ENCODE measurements at regions not wholly inside any gene's neighbourhood (a gene's known extent, or its start where the extent isn't known, plus 50 kb on each side); places are given as distances from the start of the nearest gene placed in this dataset.

DNA sequence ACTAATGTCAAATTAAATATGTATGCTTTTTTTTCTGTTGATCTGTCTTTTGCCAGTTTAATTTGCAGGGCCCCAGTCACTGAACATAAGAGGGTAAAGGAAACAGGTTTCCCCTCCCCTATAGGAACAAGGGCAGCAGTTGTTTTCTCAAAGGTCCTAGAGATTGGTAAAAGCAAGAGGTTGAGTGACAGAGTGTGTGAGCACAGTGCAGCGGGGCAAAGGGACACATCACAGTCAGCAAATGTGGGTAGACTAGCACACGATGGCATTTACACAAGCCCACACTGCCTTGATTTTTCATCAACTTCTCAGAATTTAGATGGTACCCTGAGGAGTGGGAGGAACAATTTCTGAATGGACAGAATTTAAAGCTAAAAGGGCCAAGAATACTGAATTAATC is 138.7 kb upstream of the MYLIP start:
- H3K4me3 ChIP-seq (replicated peaks; ENCODE audit: low read depth, low read length): no peak overlapping the region
- DNase-seq (ENCODE audit: extremely low read depth, low read depth): no peak
- TF ChIP-seq, protein P1, sequence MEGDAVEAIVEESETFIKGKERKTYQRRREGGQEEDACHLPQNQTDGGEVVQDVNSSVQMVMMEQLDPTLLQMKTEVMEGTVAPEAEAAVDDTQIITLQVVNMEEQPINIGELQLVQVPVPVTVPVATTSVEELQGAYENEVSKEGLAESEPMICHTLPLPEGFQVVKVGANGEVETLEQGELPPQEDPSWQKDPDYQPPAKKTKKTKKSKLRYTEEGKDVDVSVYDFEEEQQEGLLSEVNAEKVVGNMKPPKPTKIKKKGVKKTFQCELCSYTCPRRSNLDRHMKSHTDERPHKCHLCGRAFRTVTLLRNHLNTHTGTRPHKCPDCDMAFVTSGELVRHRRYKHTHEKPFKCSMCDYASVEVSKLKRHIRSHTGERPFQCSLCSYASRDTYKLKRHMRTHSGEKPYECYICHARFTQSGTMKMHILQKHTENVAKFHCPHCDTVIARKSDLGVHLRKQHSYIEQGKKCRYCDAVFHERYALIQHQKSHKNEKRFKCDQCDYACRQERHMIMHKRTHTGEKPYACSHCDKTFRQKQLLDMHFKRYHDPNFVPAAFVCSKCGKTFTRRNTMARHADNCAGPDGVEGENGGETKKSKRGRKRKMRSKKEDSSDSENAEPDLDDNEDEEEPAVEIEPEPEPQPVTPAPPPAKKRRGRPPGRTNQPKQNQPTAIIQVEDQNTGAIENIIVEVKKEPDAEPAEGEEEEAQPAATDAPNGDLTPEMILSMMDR (IDR thresholded peaks at IDR 0.05; ENCODE audit: low read depth, low read length, missing control alignments): no peak

DNA sequence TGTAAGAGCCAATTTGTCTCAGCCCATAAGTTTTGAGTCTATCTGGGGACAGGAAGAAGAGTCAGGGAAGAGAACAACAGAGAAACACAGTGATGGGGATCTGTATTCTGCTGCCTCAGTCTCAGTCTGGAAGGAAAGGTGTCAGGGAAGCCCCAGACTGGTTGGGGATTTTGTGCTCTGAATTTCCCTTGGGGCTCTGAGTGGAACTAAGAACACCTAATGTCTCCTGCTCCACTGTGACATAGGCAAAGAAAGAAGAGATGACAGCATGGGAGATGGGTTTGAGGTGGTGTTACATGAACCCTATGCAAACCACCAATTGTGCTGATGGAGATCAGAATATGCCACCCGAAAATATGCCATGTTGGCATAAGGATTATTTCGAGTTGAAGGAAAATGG is 139.5 kb upstream of the MYLIP start:
- no peak overlapping the region for H3K4me3 ChIP-seq (replicated peaks; ENCODE audit: low read depth, low read length)
- no peak for DNase-seq (ENCODE audit: extremely low read depth, low read depth)
- TF ChIP-seq, protein P1 (IDR thresholded peaks at IDR 0.05; ENCODE audit: low read depth, low read length, missing control alignments): no peak

DNA sequence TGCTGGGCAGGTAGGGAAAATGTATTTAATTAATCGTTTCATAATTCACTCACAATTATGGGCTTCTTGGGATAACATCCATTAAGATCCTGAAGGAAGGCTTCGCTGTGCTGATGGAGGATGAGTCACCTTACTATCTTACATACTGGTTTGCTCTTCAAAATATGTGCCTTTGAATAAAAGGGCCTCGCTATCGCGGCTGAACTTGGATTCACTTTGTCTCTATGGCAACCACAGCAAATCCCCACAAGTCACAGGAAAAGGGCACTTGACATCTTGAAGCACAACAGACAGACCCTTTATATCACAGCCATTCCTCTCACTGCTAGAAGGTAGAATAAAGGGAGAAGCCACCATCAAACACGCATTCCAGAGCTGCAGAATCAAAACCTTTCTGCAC is 141.3 kb upstream of the MYLIP start:
- no peak overlapping the region for H3K4me3 ChIP-seq (replicated peaks; ENCODE audit: low read depth, low read length)
- no peak for DNase-seq (ENCODE audit: extremely low read depth, low read depth)
- TF ChIP-seq, protein P1 (IDR thresholded peaks at IDR 0.05; ENCODE audit: low read depth, low read length, missing control alignments): no peak

DNA sequence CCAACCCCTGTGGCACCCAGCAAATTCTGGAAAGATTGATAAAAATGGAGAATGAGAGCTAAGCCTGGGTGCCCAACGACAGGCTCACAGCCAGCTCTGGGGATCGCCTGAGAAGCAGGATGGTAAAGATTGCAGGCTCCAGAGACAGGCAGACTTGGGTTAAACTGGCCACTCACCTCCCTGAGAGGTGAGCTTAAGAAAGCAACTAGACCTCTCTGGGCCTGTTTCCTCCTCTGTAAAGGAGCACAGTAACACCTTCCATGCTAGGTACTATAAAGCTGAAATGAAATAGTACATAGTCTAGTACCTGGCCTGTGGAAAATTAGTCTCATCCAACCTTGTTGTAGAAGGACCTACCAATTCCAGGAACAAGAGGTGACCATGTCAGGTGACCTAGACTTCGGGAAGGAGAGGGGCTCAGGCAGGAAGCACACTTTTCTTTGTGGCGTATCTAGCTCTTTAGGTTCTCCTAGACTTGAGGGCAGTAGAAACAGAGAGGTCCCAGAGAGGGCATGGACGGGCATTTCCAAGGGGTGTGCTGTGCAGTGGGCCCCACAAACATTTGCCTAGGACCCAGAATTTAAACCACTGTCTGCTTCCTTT is 142.8 kb upstream of the MYLIP start:
- H3K4me3 ChIP-seq (replicated peaks; ENCODE audit: low read depth, low read length): no peak overlapping the region
- TF ChIP-seq, protein P1 (IDR thresholded peaks at IDR 0.05; ENCODE audit: low read depth, low read length, missing control alignments): no peak
- DNase-seq (ENCODE audit: extremely low read depth, low read depth): no peak

DNA sequence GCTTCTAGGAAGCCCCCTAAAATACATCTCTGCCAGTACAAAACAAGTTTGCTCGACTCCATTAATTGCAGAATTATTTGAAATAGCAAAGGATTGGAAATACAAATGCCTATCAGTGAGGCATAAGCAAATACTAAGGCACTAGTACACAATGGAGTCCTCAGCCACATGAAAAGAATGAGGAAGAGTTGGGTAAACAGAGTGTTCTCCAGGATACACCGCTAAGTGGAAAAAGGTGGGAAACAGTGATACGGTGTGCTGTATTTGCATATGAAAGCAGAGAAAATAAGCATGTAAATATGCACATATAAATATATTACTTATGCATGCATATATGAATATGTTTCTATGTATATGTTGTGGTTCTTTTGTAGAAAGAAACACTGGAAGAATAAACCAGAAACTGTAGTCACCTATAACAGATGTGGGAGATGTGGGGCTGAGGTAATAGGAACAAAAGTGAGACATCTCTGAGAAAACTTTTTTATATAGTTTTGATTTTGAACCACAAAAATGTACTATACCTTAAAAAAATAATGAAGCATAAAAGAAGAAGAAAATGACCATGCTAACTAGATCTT is 143.4 kb upstream of the MYLIP start:
- TF ChIP-seq, protein P1 (IDR thresholded peaks at IDR 0.05; ENCODE audit: low read depth, low read length, missing control alignments): no peak
- no peak for DNase-seq (ENCODE audit: extremely low read depth, low read depth)
- no peak overlapping the region for H3K4me3 ChIP-seq (replicated peaks; ENCODE audit: low read depth, low read length)

DNA sequence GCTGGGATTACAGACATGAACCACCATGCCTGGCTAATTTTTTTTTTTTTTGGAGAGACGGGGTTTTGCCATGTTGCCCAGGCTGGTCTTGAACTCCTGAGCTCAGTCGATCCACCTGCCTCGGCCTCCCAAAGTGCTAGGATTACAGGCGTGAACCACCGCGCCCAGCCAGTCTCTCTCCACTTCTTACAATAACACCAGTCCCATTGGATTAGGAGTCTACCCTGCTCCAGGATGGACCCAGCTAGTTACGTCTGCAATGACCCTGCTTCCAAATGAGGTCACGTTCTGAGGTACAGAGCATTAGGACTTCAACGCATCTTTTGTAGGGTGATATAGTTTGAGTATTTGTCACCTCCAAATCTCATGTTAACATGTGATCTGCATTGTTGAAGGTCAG is 146.9 kb upstream of the MYLIP start:
- TF ChIP-seq, protein P1 (IDR thresholded peaks at IDR 0.05; ENCODE audit: low read depth, low read length, missing control alignments): no peak
- DNase-seq (ENCODE audit: extremely low read depth, low read depth): no peak

DNA sequence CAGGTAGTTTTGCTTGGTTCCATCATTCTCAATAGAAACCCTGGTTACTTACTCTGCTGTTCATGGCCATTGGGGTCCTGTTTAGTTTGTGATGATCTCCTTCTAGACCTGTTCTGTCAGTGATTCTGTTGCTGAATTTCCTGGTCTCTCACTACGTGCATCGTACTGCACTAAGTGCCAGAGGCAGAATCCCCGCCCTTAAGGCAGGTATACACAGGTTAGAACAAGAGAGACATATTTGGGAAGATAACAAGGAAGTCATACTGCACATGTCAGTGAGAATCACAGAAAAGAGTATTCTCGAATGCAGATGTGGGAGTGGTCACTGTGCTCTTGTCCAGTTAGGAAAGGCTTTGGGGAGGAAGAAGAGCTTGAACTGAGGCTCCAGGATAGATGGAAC is 148.1 kb upstream of the MYLIP start:
- no peak for DNase-seq (ENCODE audit: extremely low read depth, low read depth)
- TF ChIP-seq, protein P1 (IDR thresholded peaks at IDR 0.05; ENCODE audit: low read depth, low read length, missing control alignments): no peak
- no peak overlapping the region for H3K4me3 ChIP-seq (replicated peaks; ENCODE audit: low read depth, low read length)

More for the DNA sequence above, 146.9 kb upstream of the MYLIP start:
- no peak overlapping the region for H3K4me3 ChIP-seq (replicated peaks; ENCODE audit: low read depth, low read length)
